ENCODE measurements at regions not wholly inside any gene's neighbourhood (a gene's known extent, or its start where the extent isn't known, plus 50 kb on each side); places are given as distances from the start of the nearest gene placed in this dataset.

- DNase-seq = no peak
Measured at GRCh38 chrX:68917799-68918198, 89.0 kb downstream of the EFNB1 start.

GRCh38 chrX:68916891-68917290 is 88.1 kb downstream of the EFNB1 start:
- DNase-seq = no peak

- no peak for DNase-seq
Measured at GRCh38 chrX:68915778-68916177, 87.0 kb downstream of the EFNB1 start.

GRCh38 chrX:68914479-68914946 is 85.7 kb downstream of the EFNB1 start:
- no peak for DNase-seq

- no peak for DNase-seq
Measured at GRCh38 chrX:68913249-68913547, 84.4 kb downstream of the EFNB1 start.

GRCh38 chrX:68912113-68912512 is 83.3 kb downstream of the EFNB1 start:
- no peak for DNase-seq

- DNase-seq = no peak
Measured at GRCh38 chrX:68910731-68911428, 82.1 kb downstream of the EFNB1 start.

GRCh38 chrX:68909945-68910344 is 81.1 kb downstream of the EFNB1 start:
- DNase-seq = no peak

- no peak for DNase-seq
Measured at GRCh38 chrX:68908071-68908470, 79.2 kb downstream of the EFNB1 start.

GRCh38 chrX:68902706-68903504 is 74.1 kb downstream of the EFNB1 start:
- DNase-seq = no peak

GRCh38 chrX:68901519-68901918 is 72.7 kb downstream of the EFNB1 start:
- no peak for DNase-seq

GRCh38 chrX:68898598-68898997 is 69.8 kb downstream of the EFNB1 start:
- DNase-seq = no peak

- no peak for DNase-seq
Measured at GRCh38 chrX:68897118-68897945, 68.5 kb downstream of the EFNB1 start.

- no peak for DNase-seq
Measured at GRCh38 chrX:68896581-68896980, 67.8 kb downstream of the EFNB1 start.

GRCh38 chrX:68895778-68896177 is 67.0 kb downstream of the EFNB1 start:
- no peak for DNase-seq

GRCh38 chrX:68895341-68895755 is 66.5 kb downstream of the EFNB1 start:
- DNase-seq = peak; percentile 12

GRCh38 chrX:68894513-68895340 is 65.9 kb downstream of the EFNB1 start:
- DNase-seq = peak; percentile 36

- DNase-seq = no peak
Measured at GRCh38 chrX:68894142-68894512, 65.3 kb downstream of the EFNB1 start.

GRCh38 chrX:68892651-68893050 is 63.8 kb downstream of the EFNB1 start:
- DNase-seq = no peak

GRCh38 chrX:68892134-68892533 is 63.3 kb downstream of the EFNB1 start:
- no peak for DNase-seq
